ENCODE measurements at regions not wholly inside any gene's neighbourhood (a gene's known extent, or its start where the extent isn't known, plus 50 kb on each side); places are given as distances from the start of the nearest gene placed in this dataset.
"Not testable (repeated sequence)": the region's sequence is repeated elsewhere in the genome, so short reads cannot be mapped to it uniquely, and the experiment has no call there.

DNA sequence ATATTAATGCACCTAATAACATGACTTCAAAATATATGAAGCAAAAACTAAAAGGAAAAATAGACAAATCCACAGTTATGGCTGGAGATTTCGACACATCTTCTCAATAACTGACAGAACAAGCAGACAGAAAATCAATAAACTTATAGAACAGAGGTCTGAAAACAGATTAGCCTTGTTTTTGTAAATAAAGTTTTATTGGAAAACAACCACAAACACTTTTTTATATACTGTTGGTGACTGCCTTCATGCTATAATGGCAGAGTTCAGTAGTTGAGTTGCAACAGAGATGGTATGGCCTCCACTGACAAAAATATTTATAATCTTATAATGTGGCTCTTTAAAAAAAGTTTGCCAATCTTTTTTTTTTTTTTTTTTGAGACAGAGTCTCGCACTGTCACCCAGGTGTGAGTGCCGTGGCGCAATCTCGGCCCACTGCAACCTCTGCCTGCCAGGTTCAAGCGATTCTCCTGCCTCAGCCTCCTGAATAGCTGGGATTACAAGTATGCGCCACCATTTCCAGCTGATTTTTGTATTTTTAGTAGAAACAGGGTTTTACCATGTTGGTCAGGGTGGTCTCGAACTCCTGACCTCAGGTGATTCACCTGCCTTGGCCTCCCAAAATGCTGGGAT lies 52.2 kb upstream of the GATA2 start:
- H3K27ac ChIP-seq = no peak overlapping the region
- H3K9me3 ChIP-seq = no peaks in the 10 kb centered on the region
- H3K36me3 ChIP-seq (replicated peaks in 1 of 2; ENCODE audit: insufficient read depth in 1 of 2, low read depth in 2 of 2) = no peaks in the 10 kb centered on the region
- intact Hi-C loops (cut with DNase I) = no loop called here
- no peak overlapping the region for H3K4me3 ChIP-seq
- no peak for DNase-seq
- WGBS, 2 donors = 82 to 100% methylated on average over 8 of the region's 8 CpGs
- no peak for ATAC-seq
- TF ChIP-seq, protein P1, sequence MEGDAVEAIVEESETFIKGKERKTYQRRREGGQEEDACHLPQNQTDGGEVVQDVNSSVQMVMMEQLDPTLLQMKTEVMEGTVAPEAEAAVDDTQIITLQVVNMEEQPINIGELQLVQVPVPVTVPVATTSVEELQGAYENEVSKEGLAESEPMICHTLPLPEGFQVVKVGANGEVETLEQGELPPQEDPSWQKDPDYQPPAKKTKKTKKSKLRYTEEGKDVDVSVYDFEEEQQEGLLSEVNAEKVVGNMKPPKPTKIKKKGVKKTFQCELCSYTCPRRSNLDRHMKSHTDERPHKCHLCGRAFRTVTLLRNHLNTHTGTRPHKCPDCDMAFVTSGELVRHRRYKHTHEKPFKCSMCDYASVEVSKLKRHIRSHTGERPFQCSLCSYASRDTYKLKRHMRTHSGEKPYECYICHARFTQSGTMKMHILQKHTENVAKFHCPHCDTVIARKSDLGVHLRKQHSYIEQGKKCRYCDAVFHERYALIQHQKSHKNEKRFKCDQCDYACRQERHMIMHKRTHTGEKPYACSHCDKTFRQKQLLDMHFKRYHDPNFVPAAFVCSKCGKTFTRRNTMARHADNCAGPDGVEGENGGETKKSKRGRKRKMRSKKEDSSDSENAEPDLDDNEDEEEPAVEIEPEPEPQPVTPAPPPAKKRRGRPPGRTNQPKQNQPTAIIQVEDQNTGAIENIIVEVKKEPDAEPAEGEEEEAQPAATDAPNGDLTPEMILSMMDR (IDR thresholded peaks at IDR 0.05) = no peak
- TF ChIP-seq POLR2A (IDR thresholded peaks at IDR 0.05) = no peak
- H3K4me1 ChIP-seq = no peaks in the 10 kb centered on the region
- H3K27me3 ChIP-seq = no peaks in the 10 kb centered on the region

DNA sequence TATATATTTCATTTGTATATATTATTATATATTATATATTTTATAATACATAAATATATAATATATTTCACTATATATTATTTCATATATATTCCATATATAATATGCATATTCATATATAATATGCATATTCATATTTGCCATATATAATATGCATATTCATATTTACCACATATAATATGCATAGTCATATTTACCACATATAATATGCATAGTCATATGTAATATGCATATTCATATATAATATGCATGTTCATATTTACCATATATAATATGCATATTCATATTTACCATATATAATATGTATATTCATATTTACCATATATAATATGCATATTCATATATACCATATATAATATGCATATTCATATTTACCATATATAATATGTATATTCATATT lies 51.2 kb upstream of the GATA2 start:
- no peaks in the 10 kb centered on the region for H3K36me3 ChIP-seq (replicated peaks in 1 of 2; ENCODE audit: insufficient read depth in 1 of 2, low read depth in 2 of 2)
- ATAC-seq = no peak
- H3K9me3 ChIP-seq = no peaks in the 10 kb centered on the region
- TF ChIP-seq POLR2A (IDR thresholded peaks at IDR 0.05) = no peak
- TF ChIP-seq, protein P1 (IDR thresholded peaks at IDR 0.05) = no peak
- intact Hi-C loops (cut with DNase I) = no loop called here
- H3K27ac ChIP-seq = no peak overlapping the region
- no peak for DNase-seq
- no peak overlapping the region for H3K4me3 ChIP-seq
- H3K4me1 ChIP-seq = no peaks in the 10 kb centered on the region
- no peaks in the 10 kb centered on the region for H3K27me3 ChIP-seq

DNA sequence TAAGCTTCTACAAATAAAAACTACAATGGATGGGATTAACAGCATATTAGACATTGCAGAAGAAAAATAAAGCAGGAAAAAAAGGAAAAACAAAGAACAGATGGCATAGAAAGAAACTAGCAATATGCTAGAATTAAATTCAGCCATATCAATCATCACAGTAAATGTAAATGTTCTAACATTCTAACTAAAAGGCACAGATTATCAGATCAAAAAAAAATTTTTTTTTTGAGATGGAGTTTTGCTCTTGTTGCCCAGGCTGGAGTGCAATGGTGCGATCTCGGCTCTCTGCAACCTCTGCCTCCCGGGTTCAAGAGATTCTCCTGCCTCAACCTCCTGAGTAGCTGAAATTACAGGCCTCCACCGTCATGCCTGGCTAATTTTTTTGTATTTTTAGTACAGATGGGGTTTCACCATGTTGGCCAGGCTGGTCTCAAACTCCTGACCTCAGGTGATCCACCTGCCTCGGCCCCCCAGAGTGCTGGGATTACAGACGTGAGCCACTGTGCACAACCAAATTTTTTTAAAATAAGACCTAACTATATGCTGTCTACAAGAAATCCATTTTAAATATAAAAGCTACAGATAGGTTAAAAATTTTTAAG lies 50.7 kb upstream of the GATA2 start:
- WGBS, 2 donors = 79 to 82% methylated on average over 6 of the region's 6 CpGs
- H3K4me1 ChIP-seq; H3K9me3 ChIP-seq; intact Hi-C loops (cut with DNase I); ATAC-seq; H3K36me3 ChIP-seq (replicated peaks in 1 of 2; ENCODE audit: insufficient read depth in 1 of 2, low read depth in 2 of 2); H3K4me3 ChIP-seq; DNase-seq; H3K27ac ChIP-seq; H3K27me3 ChIP-seq: not testable (repeated sequence)

All from body of pancreas (tissue), 4 donors.